ENCODE measurements at regions not wholly inside any gene's neighbourhood (a gene's known extent, or its start where the extent isn't known, plus 50 kb on each side); places are given as distances from the start of the nearest gene placed in this dataset.

- no peak for TF ChIP-seq REST (IDR thresholded peaks at IDR 0.05)
- TF ChIP-seq NPAS2 (CRISPR knock-in tag; IDR thresholded peaks at IDR 0.05; ENCODE audit: borderline replicate concordance): no peak
- TF ChIP-seq CHD4 (IDR thresholded peaks at IDR 0.05; ENCODE audit: borderline replicate concordance): no peak
Measured at GRCh38 chr7:41125343-41125742, 577.5 kb downstream of the INHBA start (continued).

GRCh38 chr7:41122256-41122987 lies 580.5 kb downstream of the INHBA start:
- Histone ChIP-seq H3K4me2 (no peak overlapping the region), H3K4me3 (no peak overlapping the region), H3K27ac (no peak overlapping the region), H3K9me3 (peaks cover 3% of the 10 kb centered on the region; the same call in 2 of the 3 replicates), H3K4me1 (no peaks in the 10 kb centered on the region)
- ChIA-PET CTCF (no interaction called here), POLR2A (no interaction called here)
- DNase-seq (ENCODE audit: low read depth in 1 of 2, low spot score in 1 of 2) (no peak), FAIRE-seq (no peak), ATAC-seq (no peak)
- TF ChIP-seq ZSCAN20 (CRISPR knock-in tag; IDR thresholded peaks at IDR 0.05): no peak
- no peak for TF ChIP-seq HOXB5 (CRISPR knock-in tag; IDR thresholded peaks at IDR 0.05)
- no peak for TF ChIP-seq PBX3 (IDR thresholded peaks at IDR 0.05)
- TF ChIP-seq ZC3H11A (IDR thresholded peaks at IDR 0.05): no peak
- TF ChIP-seq POLR2AphosphoS2 (conservative IDR thresholded peaks at IDR 0.05; ENCODE audit: low read length): no peak
- WGBS (ENCODE audit: missing lambda C conversion rate): 3% methylated on average over 4 of the region's 4 CpGs

GRCh38 chr7:41121228-41121627 lies 581.7 kb downstream of the INHBA start:
- Histone ChIP-seq H3K4me3 (no peak overlapping the region), H3K4me2 (no peak overlapping the region), H3K4me1 (no peaks in the 10 kb centered on the region), H3K27ac (no peak overlapping the region), H3K9me3 (peaks cover 3% of the 10 kb centered on the region; the same call in 2 of the 3 replicates)
- DNase-seq (ENCODE audit: low read depth in 1 of 2, low spot score in 1 of 2) (no peak), ATAC-seq (no peak), FAIRE-seq (no peak)
- ChIA-PET POLR2A (no interaction called here), CTCF (no interaction called here)
- TF ChIP-seq ZNF302 (CRISPR knock-in tag; IDR thresholded peaks at IDR 0.05): no peak
- TF ChIP-seq NPAS2 (CRISPR knock-in tag; IDR thresholded peaks at IDR 0.05; ENCODE audit: borderline replicate concordance): no peak
- TF ChIP-seq E2F6 (IDR thresholded peaks at IDR 0.05; ENCODE audit: borderline replicate concordance, low read depth): no peak
- TF ChIP-seq PBX3 (IDR thresholded peaks at IDR 0.05): no peak
- TF ChIP-seq CHD2 (IDR thresholded peaks at IDR 0.05; ENCODE audit: low read length, partially characterized antibody): no peak
- no peak for TF ChIP-seq MAZ (IDR thresholded peaks at IDR 0.05; ENCODE audit: borderline replicate concordance, low read depth, low read length)
- TF ChIP-seq MAFK (IDR thresholded peaks at IDR 0.05; ENCODE audit: partially characterized antibody): no peak
- no peak for TF ChIP-seq GATA3 (IDR thresholded peaks at IDR 0.05; ENCODE audit: borderline replicate concordance)
- TF ChIP-seq MAX (IDR thresholded peaks at IDR 0.05): no peak
- TF ChIP-seq HDAC2 (IDR thresholded peaks at IDR 0.05): no peak
- no peak for TF ChIP-seq PHF8 (IDR thresholded peaks at IDR 0.05; ENCODE audit: borderline replicate concordance, low read depth)
- TF ChIP-seq JUNB (IDR thresholded peaks at IDR 0.05): no peak
- no peak for TF ChIP-seq CBX2 (IDR thresholded peaks at IDR 0.05; ENCODE audit: borderline replicate concordance, low read depth)
- no peak for TF ChIP-seq ZFP36 (IDR thresholded peaks at IDR 0.05; ENCODE audit: borderline replicate concordance, partially characterized antibody)
- no peak for TF ChIP-seq CTCF (IDR thresholded peaks at IDR 0.05)
- TF ChIP-seq RCOR1 (IDR thresholded peaks at IDR 0.05; ENCODE audit: low read depth, low read length): no peak
- TF ChIP-seq POLR2AphosphoS2 (conservative IDR thresholded peaks at IDR 0.05; ENCODE audit: low read length): no peak
- no peak for TF ChIP-seq POLR2A (IDR thresholded peaks at IDR 0.05; ENCODE audit: low read length)
- TF ChIP-seq JUN (IDR thresholded peaks at IDR 0.05): no peak

Data from A549 (cell line).